MM.1S (cell line): ENCODE measurements at regions not wholly inside any gene's neighbourhood (a gene's known extent, or its start where the extent isn't known, plus 50 kb on each side); places are given as distances from the start of the nearest gene placed in this dataset.

ENCODE experiments used
- CTCF ChIP-seq: fragments of 300-600 bp; sonication (generic); IDR thresholded peaks from 2 replicates; pipeline ENCODE4 v1.5.1; 2016; ENCODE audit warnings: antibody characterized with exemption, low read length, mixed read lengths
- EZH2 ChIP-seq: fragments of 300-600 bp; sonication (generic); optimal IDR thresholded peaks from 2 replicates; pipeline ENCODE3; 2017; ENCODE audit warnings: low read depth, mild to moderate bottlenecking, antibody characterized with exemption, low read length, mixed read lengths

- TF ChIP-seq CTCF = no peak
- TF ChIP-seq EZH2 = no peak
Observed at GRCh38 chr12:58071994-58072393, 130.6 kb downstream of the ATP23 start.
